ENCODE measurements at regions not wholly inside any gene's neighbourhood (a gene's known extent, or its start where the extent isn't known, plus 50 kb on each side); places are given as distances from the start of the nearest gene placed in this dataset.

- TF ChIP-seq CTCF (IDR thresholded peaks at IDR 0.05) (no peak), EP300 (IDR thresholded peaks at IDR 0.05) (no peak)
Measured at GRCh38 chr18:4528405-4528804, 73.3 kb upstream of the DLGAP1 start.
